ENCODE measurements at regions not wholly inside any gene's neighbourhood (a gene's known extent, or its start where the extent isn't known, plus 50 kb on each side); places are given as distances from the start of the nearest gene placed in this dataset.

GRCh38 chr1:244998717-244999346 is 134.5 kb upstream of the HNRNPU start:
- H3K27ac ChIP-seq (ENCODE audit: low read length), result no peak overlapping the region
- no peak overlapping the region for H2AFZ ChIP-seq (ENCODE audit: low read depth, low read length)
- no peak overlapping the region for H3K9ac ChIP-seq (ENCODE audit: low read length)
- H3K27me3 ChIP-seq (ENCODE audit: insufficient read depth, low read depth, low read length), result no peaks in the 10 kb centered on the region
- no peak overlapping the region for H3K4me2 ChIP-seq (ENCODE audit: low read length)
- no peak overlapping the region for H3K4me3 ChIP-seq (ENCODE audit: low read length)
- TF ChIP-seq EP300 (conservative IDR thresholded peaks at IDR 0.05; ENCODE audit: poor library complexity, severe bottlenecking) (no peak), TAF1 (IDR thresholded peaks at IDR 0.05; ENCODE audit: low read depth) (no peak)
- no peaks in the 10 kb centered on the region for H3F3A ChIP-seq (ENCODE audit: insufficient read depth, low read length, poor library complexity, severe bottlenecking)
- H3K36me3 ChIP-seq (ENCODE audit: insufficient read depth, low read length), result no peaks in the 10 kb centered on the region
- H4K20me1 ChIP-seq (ENCODE audit: insufficient read depth), result no peaks in the 10 kb centered on the region
- peaks cover 2% of the 10 kb centered on the region for H3K79me2 ChIP-seq (replicated peaks; ENCODE audit: insufficient read depth, low read length)
- H3K9me2 ChIP-seq (ENCODE audit: insufficient read depth, low read length), result no peaks in the 10 kb centered on the region
- no peaks in the 10 kb centered on the region for H3K9me3 ChIP-seq (ENCODE audit: low read length)

GRCh38 chr1:244995602-244996400 is 131.5 kb upstream of the HNRNPU start:
- H3K9me3 ChIP-seq (ENCODE audit: low read length), result peaks cover 7% of the 10 kb centered on the region
- H3K27ac ChIP-seq (ENCODE audit: low read length), result no peak overlapping the region
- H3K4me3 ChIP-seq (ENCODE audit: low read length), result no peak overlapping the region
- H3K9me2 ChIP-seq (ENCODE audit: insufficient read depth, low read length), result no peaks in the 10 kb centered on the region
- no peak overlapping the region for H3K4me2 ChIP-seq (ENCODE audit: low read length)
- peaks cover 2% of the 10 kb centered on the region for H3K79me2 ChIP-seq (replicated peaks; ENCODE audit: insufficient read depth, low read length)
- H4K20me1 ChIP-seq (ENCODE audit: insufficient read depth), result no peaks in the 10 kb centered on the region
- H3K27me3 ChIP-seq (ENCODE audit: insufficient read depth, low read depth, low read length), result no peaks in the 10 kb centered on the region
- H3K36me3 ChIP-seq (ENCODE audit: insufficient read depth, low read length), result no peaks in the 10 kb centered on the region
- TF ChIP-seq MXI1 (conservative IDR thresholded peaks at IDR 0.05; ENCODE audit: poor library complexity, severe bottlenecking), result no peak
- TF ChIP-seq SMC3 (conservative IDR thresholded peaks at IDR 0.05; ENCODE audit: poor library complexity), result no peak
- TF ChIP-seq EZH2 (IDR thresholded peaks at IDR 0.05; ENCODE audit: borderline replicate concordance, insufficient read depth, low read length, poor library complexity, severe bottlenecking), result no peak
- H3F3A ChIP-seq (ENCODE audit: insufficient read depth, low read length, poor library complexity, severe bottlenecking), result no peaks in the 10 kb centered on the region
- H3K9ac ChIP-seq (ENCODE audit: low read length), result no peak overlapping the region
- H2AFZ ChIP-seq (ENCODE audit: low read depth, low read length), result no peak overlapping the region

- Histone ChIP-seq H3K27ac (ENCODE audit: low read length) (no peak overlapping the region), H2AFZ (ENCODE audit: low read depth, low read length) (no peak overlapping the region), H3K4me3 (ENCODE audit: low read length) (no peak overlapping the region), H3F3A (ENCODE audit: insufficient read depth, low read length, poor library complexity, severe bottlenecking) (no peaks in the 10 kb centered on the region), H3K79me2 (replicated peaks; ENCODE audit: insufficient read depth, low read length) (peaks cover 2% of the 10 kb centered on the region), H3K9me2 (ENCODE audit: insufficient read depth, low read length) (no peaks in the 10 kb centered on the region), H3K4me2 (ENCODE audit: low read length) (no peak overlapping the region), H3K27me3 (ENCODE audit: insufficient read depth, low read depth, low read length) (no peaks in the 10 kb centered on the region), H3K36me3 (ENCODE audit: insufficient read depth, low read length) (no peaks in the 10 kb centered on the region), H3K9ac (ENCODE audit: low read length) (no peak overlapping the region), H3K9me3 (ENCODE audit: low read length) (peaks cover 7% of the 10 kb centered on the region), H4K20me1 (ENCODE audit: insufficient read depth) (no peaks in the 10 kb centered on the region)
- no peak for TF ChIP-seq SMC3 (conservative IDR thresholded peaks at IDR 0.05; ENCODE audit: poor library complexity)
- TF ChIP-seq CTCF (IDR thresholded peaks at IDR 0.05; ENCODE audit: poor library complexity, severe bottlenecking), result no peak
- no peak for TF ChIP-seq EZH2 (IDR thresholded peaks at IDR 0.05; ENCODE audit: borderline replicate concordance, insufficient read depth, low read length, poor library complexity, severe bottlenecking)
- TF ChIP-seq TAF1 (IDR thresholded peaks at IDR 0.05; ENCODE audit: low read depth), result no peak
- no peak for TF ChIP-seq POLR2AphosphoS5 (IDR thresholded peaks at IDR 0.05)
- TF ChIP-seq REST (IDR thresholded peaks at IDR 0.05; ENCODE audit: borderline replicate concordance), result no peak
- no peak for TF ChIP-seq MXI1 (conservative IDR thresholded peaks at IDR 0.05; ENCODE audit: poor library complexity, severe bottlenecking)
- no peak for TF ChIP-seq EP300 (conservative IDR thresholded peaks at IDR 0.05; ENCODE audit: poor library complexity, severe bottlenecking)
- TF ChIP-seq RAD21 (conservative IDR thresholded peaks at IDR 0.05), result no peak
Measured at GRCh38 chr1:244992833-244993232, 128.5 kb upstream of the HNRNPU start.

Data from neural cell (in vitro differentiated cells).